HG02870 (cell line): ENCODE measurements at regions not wholly inside any gene's neighbourhood (a gene's known extent, or its start where the extent isn't known, plus 50 kb on each side); places are given as distances from the start of the nearest gene placed in this dataset.

ENCODE experiments used
- ATAC-seq: cut with Tn5 transposase; IDR thresholded peaks from one replicate; pipeline ENCODE4 v1.9.1; 2021; ENCODE audit warnings: mild to moderate bottlenecking, moderate library complexity; ENCODE audit not compliant: unreplicated experiment

DNA sequence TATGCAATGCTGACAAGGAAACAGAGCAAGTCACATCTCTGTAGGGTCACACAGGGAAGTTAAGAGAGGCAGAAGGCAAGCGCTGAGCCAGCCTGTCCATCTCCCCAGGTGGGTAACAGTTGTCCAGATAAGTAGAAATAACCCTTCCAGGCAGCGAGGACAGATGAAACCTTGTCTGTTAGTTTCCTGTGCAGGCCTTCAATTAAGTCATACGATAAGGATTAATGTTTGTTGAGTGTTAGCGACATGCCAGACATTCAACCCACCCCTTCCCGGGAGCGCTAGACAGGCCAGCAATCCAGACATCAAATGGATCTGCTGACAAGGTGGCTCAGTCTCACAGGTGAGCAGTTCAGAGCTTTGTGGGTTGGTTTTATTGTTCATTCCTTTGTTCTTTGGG, 221.5 kb upstream of the FMN2 start:
- no peak for ATAC-seq

- ATAC-seq: no peak
Measured at GRCh38 chr1:239872626-239873025, 219.1 kb upstream of the FMN2 start.

DNA sequence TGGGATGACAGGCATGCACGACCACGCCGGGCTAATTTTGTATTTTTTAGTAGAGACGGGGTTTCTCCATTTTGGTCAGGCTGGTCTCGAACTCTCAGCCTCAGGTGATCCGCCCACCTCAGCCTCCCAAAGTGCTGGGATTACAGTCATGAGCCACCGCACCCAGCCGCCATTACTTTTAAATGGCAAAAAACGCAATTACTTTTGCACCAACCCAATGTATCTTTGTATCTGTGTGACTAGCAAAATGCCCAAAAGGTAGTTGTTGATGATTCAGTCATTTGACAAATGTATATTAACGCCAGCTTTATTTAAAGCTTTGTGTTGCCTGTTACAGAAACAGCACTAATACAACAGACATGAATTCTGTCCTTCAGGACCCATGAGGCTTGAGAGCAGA, 216.9 kb upstream of the FMN2 start:
- no peak for ATAC-seq

GRCh38 chr1:239879321-239880170, 212.1 kb upstream of the FMN2 start:
- no peak for ATAC-seq

DNA sequence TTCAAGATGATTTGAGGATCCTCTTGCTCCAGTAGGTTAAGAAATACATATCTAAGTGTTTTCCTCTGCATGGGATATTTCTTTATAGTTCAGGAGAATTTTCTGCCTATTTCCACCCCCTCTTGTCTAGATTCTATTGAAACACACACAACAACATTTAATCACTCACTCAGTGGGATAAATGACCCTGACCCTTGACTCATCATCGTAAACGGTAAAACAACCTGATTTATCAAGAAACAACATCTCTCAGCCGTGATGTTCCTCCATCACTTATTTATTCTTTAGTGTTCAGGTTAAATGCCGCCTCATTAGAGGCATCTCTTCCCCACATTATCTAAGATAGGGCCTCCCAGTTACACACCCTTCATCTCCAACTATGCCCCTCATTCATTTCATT, 208.7 kb upstream of the FMN2 start:
- no peak for ATAC-seq

DNA sequence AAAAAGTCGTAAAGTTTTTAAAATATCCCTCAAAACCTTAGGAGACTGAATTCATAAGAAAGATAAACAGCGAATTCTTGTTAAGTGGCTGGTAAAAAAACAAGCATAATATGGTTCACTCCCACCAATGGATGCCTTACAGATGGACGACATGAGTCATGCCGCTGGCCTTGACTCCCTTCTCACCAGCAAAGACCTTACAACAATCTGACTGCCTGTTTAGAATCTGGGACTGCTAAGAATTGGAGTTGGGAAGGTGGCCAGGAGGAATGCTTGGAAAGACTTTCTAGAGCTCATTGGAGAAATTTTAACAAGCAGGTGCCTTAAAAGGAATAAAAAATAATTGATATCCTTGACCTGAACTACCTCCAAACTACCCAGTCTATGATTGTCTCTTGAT, 206.9 kb upstream of the FMN2 start:
- ATAC-seq: no peak

GRCh38 chr1:239886266-239886665, 205.4 kb upstream of the FMN2 start:
- no peak for ATAC-seq

- ATAC-seq: no peak
Measured at GRCh38 chr1:239888639-239889038, 203.0 kb upstream of the FMN2 start.

DNA sequence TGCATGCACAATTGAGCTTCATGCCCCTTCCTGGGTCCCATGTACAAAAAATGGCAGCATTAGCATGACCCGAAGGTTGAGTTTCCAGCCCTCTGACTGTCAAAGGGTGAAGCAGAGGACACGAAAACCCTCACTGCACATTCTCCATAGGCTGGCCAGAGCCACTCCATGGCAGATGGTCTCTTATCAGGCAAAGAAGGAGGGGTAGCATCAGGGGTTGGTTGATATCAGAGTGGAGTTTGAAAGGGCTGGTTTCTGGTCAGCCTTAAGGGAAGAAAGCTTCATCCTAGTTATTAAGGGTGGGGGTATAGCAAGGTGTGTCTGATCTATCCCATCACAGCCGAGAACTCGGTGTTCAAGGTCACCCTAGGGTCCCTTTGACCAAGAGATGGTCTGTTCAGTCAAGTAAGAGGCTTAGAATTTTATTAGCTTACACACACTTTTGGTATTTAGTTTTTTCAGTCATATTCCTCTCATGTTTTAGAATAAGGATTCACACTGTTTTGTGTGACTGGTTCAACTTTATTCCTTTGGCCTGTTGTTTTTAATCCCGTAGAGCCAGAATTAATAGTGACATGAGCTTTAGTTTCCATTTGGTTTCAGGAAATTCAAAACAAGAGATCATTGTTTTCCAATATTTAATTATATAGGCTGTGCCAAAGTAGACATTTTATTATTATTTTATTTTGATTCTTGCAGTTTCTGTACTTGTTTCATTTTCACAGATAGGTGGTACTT, 199.9 kb upstream of the FMN2 start:
- no peak for ATAC-seq

- no peak for ATAC-seq
Measured at GRCh38 chr1:239892602-239893001, 199.1 kb upstream of the FMN2 start.

DNA sequence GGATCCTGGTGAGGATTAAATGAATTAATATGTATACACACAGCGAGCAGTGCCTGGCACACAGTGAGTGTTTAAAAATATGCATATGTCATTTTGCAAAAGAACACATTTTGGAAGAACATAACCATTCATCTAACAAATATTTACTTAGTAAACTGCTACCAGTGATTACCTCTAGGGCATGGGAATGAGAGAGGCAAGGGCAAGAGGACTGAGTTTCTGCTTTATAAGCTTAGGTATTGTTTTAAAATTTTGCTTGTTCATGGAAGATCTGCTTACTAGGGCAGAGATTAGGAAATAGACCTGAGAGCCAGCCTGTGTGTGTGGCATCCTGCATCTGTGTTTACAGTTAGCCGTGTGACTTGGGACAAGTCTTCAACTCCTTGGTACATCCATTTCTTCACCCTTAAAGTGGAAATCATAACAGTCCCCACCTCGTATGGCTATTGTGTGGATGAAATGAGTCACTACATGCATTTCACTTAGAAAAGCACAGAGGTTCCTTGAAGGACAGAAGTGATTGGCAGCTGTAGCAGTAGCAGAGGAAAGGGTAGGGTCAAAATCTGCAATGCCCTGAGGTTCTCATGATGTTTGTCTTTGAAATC, 198.5 kb upstream of the FMN2 start:
- no peak for ATAC-seq

- no peak for ATAC-seq
Measured at GRCh38 chr1:239896569-239896968, 195.1 kb upstream of the FMN2 start.

DNA sequence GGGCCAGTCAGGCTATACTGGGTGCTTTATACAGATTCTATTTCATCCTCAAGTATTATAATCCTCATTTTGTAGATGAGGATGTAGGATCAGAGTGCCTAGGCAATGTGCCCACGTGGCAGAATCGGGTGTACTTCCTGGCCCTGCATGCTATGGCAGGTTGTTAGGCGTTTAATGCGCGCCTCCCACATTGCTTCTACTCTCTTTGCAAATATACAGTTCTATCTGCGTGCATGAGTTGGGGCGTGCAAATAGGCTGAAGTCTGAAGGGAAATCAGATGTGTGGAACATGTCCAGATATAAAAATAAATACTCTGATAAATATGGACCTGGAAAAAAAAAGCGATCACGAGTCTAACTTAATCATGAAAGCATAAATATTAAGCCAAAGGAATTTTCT, 194.7 kb upstream of the FMN2 start:
- ATAC-seq: no peak

DNA sequence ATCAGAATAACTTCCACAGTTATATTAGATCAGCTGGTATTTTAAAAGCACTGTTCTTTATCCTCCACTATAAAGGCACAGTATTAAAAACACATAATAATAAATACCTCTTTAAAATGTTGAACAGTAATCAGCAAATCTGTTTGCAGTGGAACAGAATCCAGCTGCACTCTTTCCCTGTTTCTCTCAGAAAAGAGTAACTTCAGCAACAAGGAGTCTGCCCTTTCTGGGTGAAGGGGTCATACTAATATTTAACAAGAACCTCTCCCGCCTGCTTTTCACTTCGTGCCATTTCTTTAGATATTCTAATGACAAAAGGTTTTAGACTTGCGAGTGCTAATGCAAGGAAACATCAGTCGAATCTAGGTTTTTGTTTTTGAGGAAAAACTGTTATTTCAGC, 194.2 kb upstream of the FMN2 start:
- no peak for ATAC-seq

DNA sequence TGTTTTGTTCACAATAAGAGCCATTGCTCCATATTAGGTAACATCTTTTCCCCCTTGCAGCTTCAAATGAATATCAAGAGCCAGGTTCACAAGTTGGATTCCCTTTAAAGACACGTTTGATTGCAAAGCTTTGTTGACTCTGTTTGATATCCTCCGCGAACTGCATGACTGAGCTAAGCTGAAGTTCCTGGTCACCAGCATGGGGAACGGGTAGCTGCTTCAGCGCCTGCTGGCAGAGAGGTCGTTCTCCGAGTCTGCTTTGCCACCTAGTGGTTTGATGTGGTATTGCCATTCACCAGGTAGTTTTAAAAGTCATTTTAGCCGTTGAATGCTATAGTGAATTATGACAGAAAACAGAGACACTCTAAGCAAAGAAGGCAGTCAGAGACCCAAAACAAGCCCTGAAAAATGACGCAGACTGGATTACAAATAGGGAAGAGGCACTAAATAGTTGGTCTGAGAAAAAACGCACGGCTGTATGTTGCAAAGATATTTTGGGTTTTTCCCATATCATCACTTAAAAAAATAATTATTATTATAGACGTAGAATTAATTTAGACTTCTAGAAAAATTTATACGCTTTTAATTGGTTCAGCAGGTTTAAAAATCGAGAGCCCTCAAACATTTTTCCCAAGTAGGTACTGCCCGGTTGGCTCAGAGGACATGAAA, 193.5 kb upstream of the FMN2 start:
- ATAC-seq: peak; percentile 88

- ATAC-seq: no peak
Measured at GRCh38 chr1:239899747-239900146, 191.9 kb upstream of the FMN2 start.

DNA sequence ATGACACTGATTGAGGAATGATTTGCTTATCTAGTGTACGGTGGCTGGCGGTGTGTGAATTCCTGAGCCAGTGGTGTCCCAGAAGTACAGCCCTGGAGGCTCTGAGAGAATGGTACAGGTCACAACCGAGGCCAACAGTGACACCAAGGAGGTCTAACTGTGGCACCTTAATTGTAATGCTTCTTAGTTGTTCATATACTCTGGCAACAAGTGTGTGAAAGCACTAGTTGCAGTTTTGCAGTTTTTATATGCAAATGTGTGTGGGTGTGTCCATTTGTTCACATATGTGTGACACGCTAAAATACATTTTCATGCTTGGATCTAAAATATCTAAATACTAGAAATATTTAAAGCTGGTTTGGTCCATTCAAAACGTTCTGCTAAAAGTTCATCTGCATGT, 185.3 kb upstream of the FMN2 start:
- no peak for ATAC-seq

- ATAC-seq: no peak
Measured at GRCh38 chr1:239909898-239910297, 181.8 kb upstream of the FMN2 start.

GRCh38 chr1:239912471-239912870, 179.2 kb upstream of the FMN2 start:
- no peak for ATAC-seq

DNA sequence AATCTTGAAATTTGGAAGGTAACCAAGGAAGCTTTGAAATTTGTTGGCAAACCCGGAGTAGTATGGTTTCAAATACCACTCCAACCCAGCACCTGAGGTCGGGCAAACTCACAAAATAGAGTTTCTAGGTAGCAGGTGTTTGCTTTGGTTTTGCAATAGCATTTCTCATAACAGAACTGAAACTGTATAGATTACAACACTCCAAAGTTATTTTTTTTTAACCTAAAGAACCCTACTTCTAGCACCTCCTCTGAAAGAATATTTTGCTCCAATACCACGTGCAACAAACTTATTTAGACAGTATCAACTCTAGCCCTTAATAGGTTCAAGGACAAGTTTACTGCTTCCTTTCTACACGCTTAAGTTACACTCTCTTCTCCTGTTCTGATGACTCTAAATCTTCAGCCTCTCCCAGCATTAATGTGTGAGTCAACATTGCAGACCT, 178.5 kb upstream of the FMN2 start:
- no peak for ATAC-seq

DNA sequence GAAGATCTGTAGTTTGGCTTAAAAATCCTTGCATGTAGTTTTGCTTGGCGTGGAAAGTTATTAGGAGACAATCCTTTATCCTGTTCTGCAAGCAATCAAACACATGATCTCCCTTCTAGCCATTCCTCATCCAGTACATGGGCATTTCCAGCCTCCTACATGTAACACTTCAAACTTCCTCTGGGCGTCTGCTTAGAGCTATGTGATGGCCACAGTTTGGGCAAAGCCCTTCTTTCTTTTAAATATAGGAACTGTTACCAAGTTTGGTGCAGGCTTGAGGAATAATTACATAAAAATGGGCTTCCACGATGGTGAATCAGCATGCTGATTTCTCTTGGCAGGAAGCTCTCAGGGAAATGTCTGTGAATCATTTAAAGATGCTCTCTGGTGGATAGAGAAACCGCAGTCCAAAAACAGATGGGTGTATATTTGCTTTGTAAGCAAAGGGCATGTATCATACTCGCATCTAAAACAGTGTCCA, 176.9 kb upstream of the FMN2 start:
- ATAC-seq: no peak
